ENCODE measurements at regions not wholly inside any gene's neighbourhood (a gene's known extent, or its start where the extent isn't known, plus 50 kb on each side); places are given as distances from the start of the nearest gene placed in this dataset.

DNA sequence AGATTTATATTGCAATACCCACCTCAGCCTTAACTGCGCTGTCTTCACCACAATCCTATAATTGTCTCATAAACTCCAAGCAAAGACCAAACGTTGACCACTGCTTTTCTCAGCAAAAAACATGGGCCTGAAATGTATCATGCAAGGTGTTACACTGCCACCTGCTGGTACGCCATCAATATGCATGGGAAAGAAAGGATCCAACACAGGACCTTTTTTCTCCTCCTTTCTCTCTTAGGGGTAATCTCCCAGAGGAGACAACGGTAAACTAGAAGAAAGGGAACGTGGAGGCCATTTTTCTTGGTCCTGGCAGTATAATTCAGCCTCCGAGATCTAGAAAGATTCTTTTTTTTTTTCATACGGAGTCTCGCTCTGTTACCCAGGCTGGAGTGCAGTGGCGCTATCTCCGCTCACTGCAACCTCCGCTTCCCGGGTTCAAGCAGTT, 79.1 kb upstream of the MPP7 start:
- H3K27ac ChIP-seq = no peak overlapping the region
- peaks cover 5% of the 10 kb centered on the region for H3K4me1 ChIP-seq
- peak; percentile 90 to 94 (median 92) for DNase-seq
- TF ChIP-seq, protein P1, sequence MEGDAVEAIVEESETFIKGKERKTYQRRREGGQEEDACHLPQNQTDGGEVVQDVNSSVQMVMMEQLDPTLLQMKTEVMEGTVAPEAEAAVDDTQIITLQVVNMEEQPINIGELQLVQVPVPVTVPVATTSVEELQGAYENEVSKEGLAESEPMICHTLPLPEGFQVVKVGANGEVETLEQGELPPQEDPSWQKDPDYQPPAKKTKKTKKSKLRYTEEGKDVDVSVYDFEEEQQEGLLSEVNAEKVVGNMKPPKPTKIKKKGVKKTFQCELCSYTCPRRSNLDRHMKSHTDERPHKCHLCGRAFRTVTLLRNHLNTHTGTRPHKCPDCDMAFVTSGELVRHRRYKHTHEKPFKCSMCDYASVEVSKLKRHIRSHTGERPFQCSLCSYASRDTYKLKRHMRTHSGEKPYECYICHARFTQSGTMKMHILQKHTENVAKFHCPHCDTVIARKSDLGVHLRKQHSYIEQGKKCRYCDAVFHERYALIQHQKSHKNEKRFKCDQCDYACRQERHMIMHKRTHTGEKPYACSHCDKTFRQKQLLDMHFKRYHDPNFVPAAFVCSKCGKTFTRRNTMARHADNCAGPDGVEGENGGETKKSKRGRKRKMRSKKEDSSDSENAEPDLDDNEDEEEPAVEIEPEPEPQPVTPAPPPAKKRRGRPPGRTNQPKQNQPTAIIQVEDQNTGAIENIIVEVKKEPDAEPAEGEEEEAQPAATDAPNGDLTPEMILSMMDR (IDR thresholded peaks at IDR 0.05) = peak; percentile 88 to 99 (median 99)
- TF ChIP-seq POLR2A (IDR thresholded peaks at IDR 0.05) = no peak
- H3K27me3 ChIP-seq = no peaks in the 10 kb centered on the region
- H3K4me3 ChIP-seq = no peak overlapping the region
- no peaks in the 10 kb centered on the region for H3K9me3 ChIP-seq
- 27 to 32% methylated on average over 12 of the region's 12 CpGs for WGBS, 2 donors
- H3K36me3 ChIP-seq (replicated peaks in 1 of 2; ENCODE audit: insufficient read depth in 1 of 2, low read depth in 2 of 2) = no peaks in the 10 kb centered on the region
- intact Hi-C loops (cut with DNase I) = loop anchor here (5.0 kb wide), 1 partner anchor 130 kb away; no protein-coding TSS in a partner anchor
- ATAC-seq = peak; percentile 98

DNA sequence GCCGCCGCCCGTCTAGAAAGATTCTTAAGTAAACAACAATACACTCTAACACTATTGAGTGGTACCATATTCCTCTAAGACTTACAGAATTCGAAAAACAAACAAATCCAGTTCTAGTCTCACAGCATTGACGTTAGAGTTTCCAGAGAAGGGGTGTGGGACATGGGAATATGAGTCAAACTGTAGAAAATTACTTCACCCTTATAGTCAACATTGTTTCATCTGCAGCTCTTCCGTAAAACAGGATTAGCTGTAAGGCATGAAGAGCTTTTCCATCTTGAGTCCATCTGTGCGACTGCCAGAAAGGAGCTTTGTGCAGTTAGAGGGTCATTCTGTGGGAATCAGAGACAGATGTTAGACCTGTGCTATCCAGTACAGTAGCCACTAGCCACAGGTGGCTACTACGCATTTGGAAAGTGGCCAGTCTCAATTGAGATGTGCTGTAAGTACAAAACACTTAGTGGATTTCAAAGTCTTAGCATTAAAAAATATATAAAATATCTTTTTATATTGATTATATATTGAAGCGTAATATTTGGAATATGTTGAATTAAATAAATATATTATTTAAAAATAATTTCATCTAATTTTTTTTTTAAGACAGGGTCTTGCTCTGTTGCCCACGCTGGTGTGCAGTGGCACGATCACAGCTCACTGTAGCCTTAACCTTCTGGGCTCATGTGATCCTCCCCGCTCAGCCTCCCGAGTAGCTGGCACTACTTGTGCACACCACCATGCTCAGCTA, 79.8 kb upstream of the MPP7 start:
- intact Hi-C loops (cut with DNase I) = loop anchor here (5.0 kb wide), 1 partner anchor 130 kb away; no protein-coding TSS in a partner anchor
- Histone ChIP-seq H3K9me3 (no peaks in the 10 kb centered on the region), H3K4me3 (no peak overlapping the region), H3K36me3 (replicated peaks in 1 of 2; ENCODE audit: insufficient read depth in 1 of 2, low read depth in 2 of 2) (no peaks in the 10 kb centered on the region), H3K27me3 (no peaks in the 10 kb centered on the region), H3K4me1 (peaks cover 5% of the 10 kb centered on the region), H3K27ac (no peak overlapping the region)
- ATAC-seq (no peak), DNase-seq (no peak)
- TF ChIP-seq POLR2A (IDR thresholded peaks at IDR 0.05) = no peak
- TF ChIP-seq, protein P1 (IDR thresholded peaks at IDR 0.05) = no peak
- 56 to 59% methylated on average over 13 of the region's 13 CpGs for WGBS, 2 donors

DNA sequence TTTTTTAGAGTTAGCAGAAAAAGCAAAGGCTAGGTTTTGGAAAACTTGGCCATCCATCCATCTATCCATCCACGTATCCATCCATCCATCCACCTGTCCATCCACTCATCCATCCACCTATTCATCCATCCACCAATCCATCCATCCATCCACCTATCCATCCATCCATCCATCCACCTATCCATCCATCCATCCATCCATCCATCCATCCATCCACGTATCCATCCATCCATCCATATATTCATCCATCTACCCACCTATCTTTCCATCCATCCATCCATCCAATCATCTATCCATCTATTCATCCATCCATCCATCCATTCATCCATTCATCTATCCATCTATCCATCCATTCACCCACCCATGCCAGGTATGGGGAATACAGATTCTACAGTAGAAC, 81.7 kb upstream of the MPP7 start:
- DNase-seq (no peak), ATAC-seq (no peak)
- peaks cover 5% of the 10 kb centered on the region for H3K4me1 ChIP-seq
- no peak for TF ChIP-seq POLR2A (IDR thresholded peaks at IDR 0.05)
- TF ChIP-seq, protein P1 (IDR thresholded peaks at IDR 0.05) = no peak
- H3K4me3 ChIP-seq = no peak overlapping the region
- intact Hi-C loops (cut with DNase I) = loop anchor here (5.0 kb wide), 1 partner anchor 132 kb away; no protein-coding TSS in a partner anchor
- no peak overlapping the region for H3K27ac ChIP-seq
- H3K27me3 ChIP-seq = no peaks in the 10 kb centered on the region
- no peaks in the 10 kb centered on the region for H3K36me3 ChIP-seq (replicated peaks in 1 of 2; ENCODE audit: insufficient read depth in 1 of 2, low read depth in 2 of 2)
- 93 to 95% methylated on average over 2 of the region's 2 CpGs for WGBS, 2 donors
- H3K9me3 ChIP-seq = no peaks in the 10 kb centered on the region

DNA sequence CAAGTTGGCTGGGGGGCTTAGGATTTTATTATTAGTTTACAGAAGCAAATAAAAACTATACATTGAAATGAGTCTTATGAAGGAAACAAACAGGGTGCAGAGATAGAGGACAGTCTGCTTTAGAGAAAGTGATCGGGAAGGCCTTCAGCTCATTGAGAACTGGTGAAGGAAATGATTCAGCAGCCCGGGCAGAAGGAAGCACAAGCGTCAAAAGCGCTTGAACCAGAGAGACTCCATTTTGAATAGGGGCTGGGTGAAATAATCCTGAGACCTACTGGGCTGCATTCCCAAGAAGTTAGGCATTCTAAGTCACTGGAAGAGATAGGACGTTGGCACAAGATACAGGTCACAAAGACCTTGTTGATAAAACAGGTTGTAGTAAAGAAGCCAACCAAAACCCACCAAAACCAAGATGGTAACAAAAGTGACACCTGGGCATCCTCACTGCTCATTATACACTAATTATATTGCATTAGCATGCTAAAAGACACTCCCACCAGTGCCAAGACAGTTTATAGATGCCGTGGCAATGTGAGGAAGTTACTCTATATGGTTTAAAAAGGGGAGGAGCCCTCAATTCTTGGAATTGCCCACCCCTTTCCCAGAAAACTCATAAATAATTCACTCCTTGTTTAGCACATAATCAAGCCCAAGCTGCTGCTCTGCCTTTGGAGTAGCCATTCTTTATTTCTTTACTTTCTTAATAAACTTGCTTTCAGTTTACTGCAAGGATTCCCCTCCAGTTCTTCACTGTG, 83.1 kb upstream of the MPP7 start:
- Histone ChIP-seq H3K4me3 (no peak overlapping the region), H3K9me3 (no peaks in the 10 kb centered on the region), H3K4me1 (peaks cover 5% of the 10 kb centered on the region), H3K27me3 (no peaks in the 10 kb centered on the region), H3K36me3 (replicated peaks in 1 of 2; ENCODE audit: insufficient read depth in 1 of 2, low read depth in 2 of 2) (no peaks in the 10 kb centered on the region), H3K27ac (no peak overlapping the region)
- TF ChIP-seq, protein P1 (IDR thresholded peaks at IDR 0.05) = no peak
- no peak for TF ChIP-seq POLR2A (IDR thresholded peaks at IDR 0.05)
- WGBS, 2 donors = 72 to 74% methylated on average over 6 of the region's 6 CpGs
- intact Hi-C loops (cut with DNase I) = no loop called here
- DNase-seq (no peak), ATAC-seq (no peak)

Measured in body of pancreas (tissue), 4 donors.